GM12891 (cell line): ENCODE measurements at regions not wholly inside any gene's neighbourhood (a gene's known extent, or its start where the extent isn't known, plus 50 kb on each side); places are given as distances from the start of the nearest gene placed in this dataset.
"Not testable (repeated sequence)": the region's sequence is repeated elsewhere in the genome, so short reads cannot be mapped to it uniquely, and the experiment has no call there.

Experiments used
- DNase-seq: peaks from one replicate; pipeline ENCODE4 v3.0.0; 2011; ENCODE audit warnings: low spot score; ENCODE audit not compliant: insufficient read length
- FAIRE-seq: peaks from 2 replicates; lab custom pipeline; 2011; peaks lifted over from hg19 to GRCh38; lab: Jason Lieb, UNC
- PAX5 ChIP-seq: IDR thresholded peaks from 2 replicates; pipeline ENCODE4 v1.6.1; 2011; ENCODE audit warnings: low read length, moderate library complexity, mild to moderate bottlenecking; ENCODE audit not compliant: insufficient read depth, severe bottlenecking
- POLR2A ChIP-seq: IDR thresholded peaks from 2 replicates; pipeline ENCODE4 v1.6.1; 2011; ENCODE audit warnings: low read depth, low read length, control low read depth
- POLR2AphosphoS5 ChIP-seq: IDR thresholded peaks from 2 replicates; pipeline ENCODE4 v1.6.1; 2011; ENCODE audit warnings: low read depth, low read length, control low read depth
- POU2F2 ChIP-seq: IDR thresholded peaks from 2 replicates; pipeline ENCODE4 v1.6.1; 2011; ENCODE audit warnings: low read depth, mild to moderate bottlenecking, control low read depth, low read length, moderate library complexity
- SPI1 ChIP-seq: IDR thresholded peaks from 2 replicates; pipeline ENCODE4 v1.6.1; 2011; ENCODE audit warnings: low read depth, low read length, control low read depth
- TAF1 ChIP-seq: IDR thresholded peaks from 2 replicates; pipeline ENCODE4 v1.6.1; 2011; ENCODE audit warnings: low read depth, low read length, control low read depth

DNA sequence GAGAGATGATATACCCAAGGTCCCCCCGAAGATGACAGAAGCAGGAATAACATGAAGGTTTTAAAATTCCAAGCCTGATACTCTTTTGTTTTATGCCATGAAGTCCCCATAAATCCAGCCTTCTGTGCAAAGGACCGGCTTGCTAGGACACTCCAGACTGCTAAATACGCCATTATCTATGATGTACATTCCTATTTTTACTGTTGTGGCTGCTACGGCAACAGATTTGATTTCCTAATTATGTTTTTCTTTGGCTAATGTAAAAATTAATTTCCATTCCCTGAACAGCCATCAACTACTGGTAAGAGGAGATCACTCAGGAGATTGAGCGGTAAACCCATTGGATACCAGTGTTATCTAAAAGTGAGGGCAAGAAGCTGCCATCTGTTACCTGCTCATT lies 1090.8 kb downstream of the TYW1 start:
- TF ChIP-seq POLR2A (no peak), POU2F2 (no peak), SPI1 (no peak), PAX5 (no peak)
- no peak for FAIRE-seq

DNA sequence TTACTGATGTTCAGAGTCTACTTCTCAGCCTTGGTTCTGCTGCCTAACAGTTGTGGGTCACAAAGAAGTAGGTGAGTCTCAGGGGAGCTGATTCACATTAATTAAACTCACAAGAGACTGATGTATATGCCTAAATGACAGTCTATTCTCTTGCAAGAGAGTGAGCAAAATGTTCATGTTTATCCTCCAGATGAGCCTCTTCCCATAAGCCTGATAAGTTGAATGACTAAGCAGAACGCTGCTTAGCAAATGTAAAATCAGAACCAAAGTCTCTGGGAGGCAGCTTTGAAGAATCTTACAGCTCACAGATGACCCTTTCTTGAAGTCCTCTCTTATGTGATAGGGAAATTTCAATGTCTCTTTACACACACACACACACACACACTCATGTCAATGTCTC lies 1092.2 kb downstream of the TYW1 start:
- no peak for DNase-seq
- no peak for FAIRE-seq
- no peak for TF ChIP-seq PAX5
- TF ChIP-seq POLR2A, result no peak
- TF ChIP-seq TAF1, result no peak
- no peak for TF ChIP-seq POU2F2
- TF ChIP-seq SPI1, result no peak
- no peak for TF ChIP-seq POLR2AphosphoS5

More for the DNA sequence above, 1090.8 kb downstream of the TYW1 start:
- no peak for DNase-seq

DNA sequence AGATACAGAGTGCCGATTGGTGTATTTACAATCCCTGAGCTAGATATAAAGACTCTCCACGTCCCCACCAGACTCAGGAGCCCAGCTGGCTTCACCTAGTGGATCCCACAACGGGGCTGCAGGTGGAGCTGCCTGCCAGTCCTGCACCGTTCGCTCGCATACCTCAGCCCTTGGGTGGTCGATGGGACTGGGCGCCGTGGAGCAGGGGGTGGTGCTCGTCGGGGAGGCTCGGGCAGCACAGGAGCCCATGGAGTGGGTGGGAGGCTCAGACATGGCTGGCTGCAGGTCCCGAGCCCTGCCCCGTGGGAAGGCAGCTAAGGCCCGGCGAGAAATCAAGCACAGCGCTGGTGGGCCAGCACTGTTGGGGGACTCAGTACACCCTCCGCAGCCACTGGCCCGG lies 1093.6 kb downstream of the TYW1 start:
- not testable (repeated sequence) for DNase-seq, FAIRE-seq

DNA sequence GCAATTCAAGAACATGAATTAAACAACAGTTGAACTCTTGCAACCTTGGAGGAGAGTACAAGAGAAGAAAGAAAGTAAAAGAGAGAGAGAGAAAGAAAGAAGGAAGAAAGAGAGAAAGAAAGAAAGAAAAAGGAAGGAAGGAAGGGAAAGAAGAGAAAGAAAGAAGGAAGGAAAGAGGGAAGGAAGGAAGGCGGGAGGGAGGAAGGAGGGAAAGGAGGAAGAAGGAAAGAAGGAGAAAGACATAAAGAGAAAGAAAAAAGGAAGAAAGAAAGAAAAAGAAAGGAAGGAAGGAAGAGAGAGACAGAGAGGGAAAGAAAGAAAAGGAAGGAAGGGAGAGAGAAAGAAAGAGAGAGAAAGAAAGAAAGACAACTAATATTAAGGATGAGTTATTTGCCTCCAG lies 1106.7 kb downstream of the TYW1 start:
- TF ChIP-seq SPI1, result no peak
- no peak for TF ChIP-seq TAF1
- TF ChIP-seq PAX5, result no peak
- TF ChIP-seq POLR2AphosphoS5, result no peak
- FAIRE-seq, result no peak
- DNase-seq, result no peak

DNA sequence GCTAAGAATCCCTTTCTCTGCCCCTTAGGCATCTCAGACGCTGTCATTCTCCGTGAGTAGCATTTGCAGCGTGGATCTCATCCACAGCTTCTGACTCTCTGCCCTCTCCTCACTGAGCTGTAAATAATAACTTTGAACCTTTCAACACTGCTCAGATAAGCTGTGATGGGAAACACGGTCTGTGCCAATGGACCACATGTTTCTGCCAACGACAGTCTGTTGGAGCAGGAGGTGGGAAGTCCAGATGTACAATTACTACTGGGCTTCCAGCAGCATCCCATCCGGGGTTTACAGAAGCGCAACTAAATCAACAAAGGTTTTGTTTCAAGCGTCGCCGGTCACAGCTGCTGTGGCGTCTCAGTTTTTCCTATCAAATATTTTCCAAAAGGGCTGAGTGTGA lies 1110.6 kb downstream of the TYW1 start:
- TF ChIP-seq PAX5 (no peak), SPI1 (no peak), POLR2AphosphoS5 (no peak), POLR2A (no peak), POU2F2 (no peak), TAF1 (no peak)
- DNase-seq (no peak), FAIRE-seq (no peak)

DNA sequence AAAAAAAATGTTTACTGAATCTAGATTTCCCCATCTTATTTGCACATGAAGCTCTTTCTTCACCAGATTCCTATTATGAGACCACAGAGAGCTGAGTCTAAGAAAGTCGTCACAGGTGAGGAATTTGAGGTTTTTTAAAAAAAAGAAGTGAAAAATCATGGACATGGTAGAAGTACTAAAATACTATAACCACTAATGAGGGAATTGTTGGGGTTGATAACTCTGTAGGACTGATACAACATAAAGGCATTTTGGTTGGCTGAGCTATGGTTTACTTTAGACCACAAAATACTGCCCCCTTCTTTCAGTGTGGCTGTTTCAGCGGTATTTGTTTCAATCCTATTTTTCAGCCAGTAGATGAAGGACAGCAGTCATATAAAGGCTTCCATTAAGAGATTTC lies 1111.3 kb downstream of the TYW1 start:
- TF ChIP-seq TAF1, result no peak
- no peak for TF ChIP-seq PAX5
- no peak for TF ChIP-seq POU2F2
- no peak for TF ChIP-seq POLR2AphosphoS5
- TF ChIP-seq SPI1, result no peak
- TF ChIP-seq POLR2A, result no peak
- FAIRE-seq (no peak), DNase-seq (no peak)

DNA sequence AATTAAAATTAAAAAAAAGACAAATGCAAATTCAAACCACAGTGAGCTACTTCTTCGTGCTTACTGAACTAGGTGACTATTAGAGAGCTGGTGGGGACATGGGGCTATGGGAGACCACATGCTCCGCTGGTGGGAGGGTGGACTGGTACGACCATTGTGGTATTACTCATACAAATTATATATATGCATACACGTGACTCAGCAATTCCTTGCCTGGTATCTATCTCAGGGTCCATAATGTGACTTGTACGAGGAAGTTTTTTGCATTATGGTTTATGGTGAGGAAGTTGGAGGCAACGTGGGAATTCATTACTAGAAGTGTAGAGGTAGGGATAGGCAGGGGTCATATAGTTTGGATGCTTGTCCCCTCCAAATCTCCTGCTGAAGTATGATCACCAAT lies 1112.7 kb downstream of the TYW1 start:
- FAIRE-seq (no peak), DNase-seq (no peak)
- TF ChIP-seq TAF1 (no peak), POLR2AphosphoS5 (no peak), POLR2A (no peak), SPI1 (no peak), PAX5 (no peak), POU2F2 (no peak)

DNA sequence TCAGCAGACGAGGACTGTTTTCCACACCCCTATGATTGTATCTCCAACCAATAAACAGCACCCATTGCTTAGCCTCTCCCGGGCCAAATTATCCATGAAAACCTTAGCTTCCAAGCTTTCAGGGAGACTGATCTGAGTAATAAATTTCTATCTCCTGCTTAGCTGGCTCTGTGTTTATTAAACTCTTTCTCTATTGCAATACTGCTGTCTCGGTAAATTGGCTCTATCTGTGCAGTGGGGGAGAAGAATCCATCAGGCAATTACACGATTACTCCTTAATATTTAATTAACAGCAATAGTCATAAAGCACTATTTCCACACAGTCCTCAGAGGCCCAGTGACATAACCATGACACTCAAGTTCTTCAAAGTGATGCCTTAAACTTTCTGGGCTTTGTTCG lies 1122.8 kb downstream of the TYW1 start:
- no peak for DNase-seq
- no peak for FAIRE-seq
- no peak for TF ChIP-seq POLR2A

DNA sequence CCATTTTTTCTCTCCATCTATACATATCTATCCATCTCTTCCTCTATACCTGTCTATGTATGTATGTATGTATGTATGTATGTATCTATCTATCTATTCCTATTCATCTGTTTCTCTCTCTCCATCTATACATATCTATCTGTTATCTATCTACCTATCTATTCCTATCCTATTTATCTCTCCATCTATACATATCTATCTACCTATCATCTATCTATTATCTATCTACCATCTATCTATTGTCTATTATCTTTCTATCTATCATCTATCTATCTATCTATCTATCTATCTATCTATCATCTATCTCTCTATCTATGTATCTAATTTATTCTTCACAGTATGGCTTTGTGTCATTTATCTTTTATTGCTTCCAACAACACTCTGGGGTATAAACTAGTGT lies 1124.4 kb downstream of the TYW1 start:
- TF ChIP-seq POU2F2, result no peak
- TF ChIP-seq POLR2A, result no peak
- no peak for TF ChIP-seq SPI1
- TF ChIP-seq TAF1, result no peak
- TF ChIP-seq PAX5, result no peak
- no peak for TF ChIP-seq POLR2AphosphoS5
- FAIRE-seq, result no peak

DNA sequence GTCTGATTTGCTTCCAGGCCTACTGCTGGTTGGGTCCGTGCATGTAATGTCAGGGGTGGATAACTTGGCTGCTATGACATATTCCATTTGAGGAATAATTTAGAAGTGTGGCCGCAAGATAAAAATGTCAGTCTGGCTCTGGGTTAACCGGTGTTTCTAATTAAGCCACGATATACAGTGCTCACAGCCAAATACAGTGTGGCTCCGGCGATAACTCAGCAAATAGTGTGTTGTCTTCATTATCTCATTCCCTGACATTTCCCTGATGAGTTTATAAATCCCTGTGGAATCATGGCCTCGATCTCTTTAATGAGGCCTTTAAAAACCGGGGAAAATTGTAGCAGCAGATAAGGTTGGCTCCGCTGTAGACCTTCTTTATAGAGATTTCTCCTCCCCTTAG lies 1125.0 kb downstream of the TYW1 start:
- no peak for TF ChIP-seq POLR2AphosphoS5
- no peak for TF ChIP-seq POLR2A
- no peak for TF ChIP-seq SPI1
- TF ChIP-seq POU2F2, result no peak
- TF ChIP-seq TAF1, result no peak
- no peak for TF ChIP-seq PAX5
- DNase-seq (no peak), FAIRE-seq (no peak)

More for the DNA sequence above, 1124.4 kb downstream of the TYW1 start:
- DNase-seq, result no peak

DNA sequence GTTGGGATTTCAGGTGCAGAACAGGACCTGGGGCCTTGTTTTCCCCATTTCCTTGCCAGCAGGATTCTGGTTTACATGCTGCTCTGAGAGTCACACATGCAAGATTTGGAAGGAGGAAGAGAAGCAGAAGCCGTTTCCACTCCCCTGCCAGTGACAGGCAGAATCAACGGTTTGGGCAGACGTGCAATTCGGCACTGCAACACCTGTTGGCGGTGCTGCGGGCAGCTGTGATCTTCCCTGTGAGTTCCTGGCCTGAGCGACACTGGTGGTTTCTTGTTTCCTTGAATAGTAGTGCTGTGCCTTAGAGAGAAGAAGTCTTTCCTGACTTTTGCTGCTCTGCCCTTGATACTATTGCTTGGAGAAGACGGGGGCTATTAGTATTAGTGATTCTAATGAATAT lies 1126.2 kb downstream of the TYW1 start:
- no peak for FAIRE-seq
- TF ChIP-seq PAX5, result no peak
- TF ChIP-seq POLR2AphosphoS5, result no peak
- no peak for TF ChIP-seq SPI1
- no peak for TF ChIP-seq POLR2A
- DNase-seq, result no peak
